Stimulated activated naive CD8-positive, alpha-beta T cell treated with anti-CD3 and anti-CD28 coated beads, Interleukin-15, amount 100 ng/mL, for 72 hours (primary cell): ENCODE measurements at regions not wholly inside any gene's neighbourhood (a gene's known extent, or its start where the extent isn't known, plus 50 kb on each side); places are given as distances from the start of the nearest gene placed in this dataset.

Experiments
- ATAC-seq: fragments of 150-1000 bp; cut with Tn5 transposase; 2 replicates; pipeline ENCODE4 v1.10.0; 2021; ENCODE audit warnings: mild to moderate bottlenecking, moderate library complexity
- DNase-seq, 2 donors: peaks; one replicate each; pipeline ENCODE4 v3.0.0; 2021 to 2022
- H3K27ac Mint-ChIP-seq, 2 donors: one replicate each; pipeline ENCODE4 v1.8.0; 2022; ENCODE audit warnings: mild to moderate bottlenecking in 2 of 2, mixed read lengths in 2 of 2, moderate library complexity in 2 of 2
- H3K27me3 Mint-ChIP-seq: one replicate; pipeline ENCODE4 v1.8.0; 2022; ENCODE audit warnings: mixed read lengths
- H3K4me1 Mint-ChIP-seq: one replicate; pipeline ENCODE4 v1.8.0; 2022; ENCODE audit warnings: mild to moderate bottlenecking, mixed read lengths
- H3K4me3 Mint-ChIP-seq, 2 donors: one replicate each; pipeline ENCODE4 v1.8.0; 2022; ENCODE audit warnings: mild to moderate bottlenecking in 2 of 2, mixed read lengths in 2 of 2, moderate library complexity in 1 of 2
- H3K9me3 Mint-ChIP-seq, 2 donors: one replicate each; pipeline ENCODE4 v1.8.0; 2022; ENCODE audit warnings: mixed read lengths in 2 of 2

GRCh38 chr2:41955316-41956043, 92.3 kb upstream of the PKDCC start:
- H3K4me1 Mint-ChIP-seq = peaks cover 9% of the 10 kb centered on the region
- H3K27ac Mint-ChIP-seq = peak overlapping the region in 1 of 2 donors; percentile 51
- DNase-seq (no peak), ATAC-seq (no peak)
- peaks cover 32% of the 10 kb centered on the region for H3K27me3 Mint-ChIP-seq
- no peaks in the 10 kb centered on the region for H3K9me3 Mint-ChIP-seq
- no peak overlapping the region for H3K4me3 Mint-ChIP-seq

- no peak overlapping the region for H3K4me3 Mint-ChIP-seq
- H3K9me3 Mint-ChIP-seq = no peaks in the 10 kb centered on the region
- no peak overlapping the region for H3K27ac Mint-ChIP-seq
- H3K27me3 Mint-ChIP-seq = peaks cover 34% of the 10 kb centered on the region
- DNase-seq (no peak), ATAC-seq (no peak)
- peaks cover 9% of the 10 kb centered on the region for H3K4me1 Mint-ChIP-seq
Measured at GRCh38 chr2:41957431-41957830, 90.4 kb upstream of the PKDCC start.

- Mint-ChIP-seq H3K4me1 (peaks cover 8% of the 10 kb centered on the region), H3K4me3 (no peak overlapping the region), H3K27me3 (peaks cover 29% of the 10 kb centered on the region), H3K9me3 (no peaks in the 10 kb centered on the region), H3K27ac (no peak overlapping the region)
- no peak for ATAC-seq
- no peak for DNase-seq
Measured at GRCh38 chr2:41958251-41958650, 89.6 kb upstream of the PKDCC start.

- DNase-seq = no peak
- no peaks in the 10 kb centered on the region for H3K9me3 Mint-ChIP-seq
- H3K4me1 Mint-ChIP-seq = peaks cover 3% of the 10 kb centered on the region
- no peak overlapping the region for H3K4me3 Mint-ChIP-seq
- ATAC-seq = no peak
- no peak overlapping the region for H3K27ac Mint-ChIP-seq
- peaks cover 29% of the 10 kb centered on the region for H3K27me3 Mint-ChIP-seq
Measured at GRCh38 chr2:41958775-41959174, 89.0 kb upstream of the PKDCC start.

GRCh38 chr2:41959760-41960159, 88.1 kb upstream of the PKDCC start:
- no peak overlapping the region for H3K4me3 Mint-ChIP-seq
- ATAC-seq = no peak

GRCh38 chr2:41962922-41963622, 84.7 kb upstream of the PKDCC start:
- Mint-ChIP-seq H3K9me3 (no peaks in the 10 kb centered on the region), H3K27me3 (peaks cover 8% of the 10 kb centered on the region), H3K27ac (no peak overlapping the region), H3K4me3 (no peak overlapping the region), H3K4me1 (no peaks in the 10 kb centered on the region)
- DNase-seq = no peak
- ATAC-seq = no peak

More at GRCh38 chr2:41959760-41960159, 88.1 kb upstream of the PKDCC start:
- H3K4me1 Mint-ChIP-seq = no peaks in the 10 kb centered on the region
- H3K27me3 Mint-ChIP-seq = peaks cover 28% of the 10 kb centered on the region
- no peaks in the 10 kb centered on the region for H3K9me3 Mint-ChIP-seq
- no peak for DNase-seq
- H3K27ac Mint-ChIP-seq = no peak overlapping the region

- no peak overlapping the region for H3K27ac Mint-ChIP-seq
- no peaks in the 10 kb centered on the region for H3K9me3 Mint-ChIP-seq
- no peaks in the 10 kb centered on the region for H3K4me1 Mint-ChIP-seq
- H3K4me3 Mint-ChIP-seq = no peak overlapping the region
- H3K27me3 Mint-ChIP-seq = peaks cover 8% of the 10 kb centered on the region
- no peak for ATAC-seq
- DNase-seq = no peak
Measured at GRCh38 chr2:41963661-41964525, 83.9 kb upstream of the PKDCC start.

- ATAC-seq = peak; percentile 38
- Mint-ChIP-seq H3K9me3 (no peaks in the 10 kb centered on the region), H3K4me1 (no peaks in the 10 kb centered on the region), H3K27ac (peak overlapping the region in 1 of 2 donors; percentile 0), H3K27me3 (peaks cover 6% of the 10 kb centered on the region), H3K4me3 (no peak overlapping the region)
- DNase-seq = no peak
Measured at GRCh38 chr2:41965173-41965908, 82.5 kb upstream of the PKDCC start.

- ATAC-seq = peak; percentile 11
- Mint-ChIP-seq H3K4me3 (no peak overlapping the region), H3K27me3 (peaks cover under 1% of the 10 kb centered on the region), H3K9me3 (no peaks in the 10 kb centered on the region), H3K4me1 (no peaks in the 10 kb centered on the region), H3K27ac (peak overlapping the region in 1 of 2 donors; percentile 0)
- DNase-seq = no peak
Measured at GRCh38 chr2:41965909-41966295, 81.9 kb upstream of the PKDCC start.

- Mint-ChIP-seq H3K4me3 (no peak overlapping the region), H3K27me3 (no peaks in the 10 kb centered on the region), H3K9me3 (no peaks in the 10 kb centered on the region), H3K27ac (no peak overlapping the region), H3K4me1 (no peaks in the 10 kb centered on the region)
- no peak for ATAC-seq
- no peak for DNase-seq
Measured at GRCh38 chr2:41966431-41966893, 81.4 kb upstream of the PKDCC start.

- Mint-ChIP-seq H3K4me3 (no peak overlapping the region), H3K9me3 (no peaks in the 10 kb centered on the region), H3K4me1 (no peaks in the 10 kb centered on the region), H3K27ac (no peak overlapping the region), H3K27me3 (no peaks in the 10 kb centered on the region)
- DNase-seq (no peak), ATAC-seq (no peak)
Measured at GRCh38 chr2:41966920-41967319, 80.9 kb upstream of the PKDCC start.

- Mint-ChIP-seq H3K27me3 (no peaks in the 10 kb centered on the region), H3K9me3 (no peaks in the 10 kb centered on the region), H3K27ac (no peak overlapping the region)
Measured at GRCh38 chr2:41967476-41968181, 80.2 kb upstream of the PKDCC start.

GRCh38 chr2:41968182-41968578, 79.6 kb upstream of the PKDCC start:
- H3K4me1 Mint-ChIP-seq = no peaks in the 10 kb centered on the region
- no peaks in the 10 kb centered on the region for H3K27me3 Mint-ChIP-seq
- H3K27ac Mint-ChIP-seq = no peak overlapping the region
- H3K4me3 Mint-ChIP-seq = no peak overlapping the region
- ATAC-seq (no peak), DNase-seq (no peak)
- no peaks in the 10 kb centered on the region for H3K9me3 Mint-ChIP-seq

More at GRCh38 chr2:41967476-41968181, 80.2 kb upstream of the PKDCC start:
- no peaks in the 10 kb centered on the region for H3K4me1 Mint-ChIP-seq
- no peak overlapping the region for H3K4me3 Mint-ChIP-seq
- DNase-seq (no peak), ATAC-seq (no peak)

GRCh38 chr2:41970988-41971660, 76.7 kb upstream of the PKDCC start:
- H3K9me3 Mint-ChIP-seq = no peaks in the 10 kb centered on the region
- ATAC-seq (no peak), DNase-seq (no peak)
- H3K4me1 Mint-ChIP-seq = no peaks in the 10 kb centered on the region
- H3K27me3 Mint-ChIP-seq = no peaks in the 10 kb centered on the region
- no peak overlapping the region for H3K27ac Mint-ChIP-seq
- H3K4me3 Mint-ChIP-seq = no peak overlapping the region
